SK-N-SH (cell line): ENCODE measurements at regions not wholly inside any gene's neighbourhood (a gene's known extent, or its start where the extent isn't known, plus 50 kb on each side); places are given as distances from the start of the nearest gene placed in this dataset.
"Not testable (repeated sequence)": the region's sequence is repeated elsewhere in the genome, so short reads cannot be mapped to it uniquely, and the experiment has no call there.

Experiments
- EP300 ChIP-seq, 2 experiments: IDR thresholded peaks; 2 replicates each; pipeline versions ENCODE4 v1.4.0 to v1.6.1; 2012; ENCODE audit warnings: borderline replicate concordance in 1 of 2, low read depth in 1 of 2, low read length in 1 of 2
- GABPA ChIP-seq: IDR thresholded peaks from 2 replicates; pipeline ENCODE4 v1.4.0; 2012; ENCODE audit warnings: low read depth, mild to moderate bottlenecking
- GATA2 ChIP-seq: sonication (generic); formaldehyde crosslinking; IDR thresholded peaks from 2 replicates; pipeline ENCODE4 v1.5.0; 2020; ENCODE audit warnings: mild to moderate bottlenecking, missing genetic modification reagents
- JUND ChIP-seq: IDR thresholded peaks from 2 replicates; pipeline ENCODE4 v1.4.0; 2012
- MEF2A ChIP-seq: IDR thresholded peaks from 2 replicates; pipeline ENCODE4 v1.4.0; 2012; ENCODE audit warnings: low read depth, borderline replicate concordance
- NFIC ChIP-seq: IDR thresholded peaks from 2 replicates; pipeline ENCODE4 v1.4.0; 2012; ENCODE audit warnings: borderline replicate concordance
- POLR2AphosphoS5 ChIP-seq: IDR thresholded peaks from 2 replicates; pipeline ENCODE4 v1.6.1; 2012; ENCODE audit warnings: low read depth, low read length
- RCOR1 ChIP-seq: fragments of 150-350 bp; IDR thresholded peaks from 2 replicates; pipeline ENCODE4 v1.6.1; 2017; ENCODE audit warnings: antibody characterized with exemption, low read length
- TAF1 ChIP-seq: IDR thresholded peaks from 2 replicates; pipeline ENCODE4 v1.6.1; 2012; ENCODE audit warnings: low read depth, mild to moderate bottlenecking, low read length, moderate library complexity, borderline replicate concordance
- YY1 ChIP-seq: IDR thresholded peaks from 2 replicates; pipeline ENCODE4 v1.4.0; 2012; ENCODE audit warnings: low read depth, mild to moderate bottlenecking
- TF ChIP-seq, protein P1 (sequence below): fragments of 150-350 bp; IDR thresholded peaks from 2 replicates; pipeline ENCODE4 v1.6.1; 2017; ENCODE audit warnings: antibody characterized with exemption, low read length, low read depth, borderline replicate concordance
- TF ChIP-seq, protein P2 (sequence below): fragments of 200-600 bp; sonication (generic); IDR thresholded peaks from 2 replicates; pipeline ENCODE4 v1.6.1; 2017; ENCODE audit warnings: antibody characterized with exemption, mild to moderate bottlenecking, moderate library complexity
- TF ChIP-seq, protein P3 (sequence below): IDR thresholded peaks from 2 replicates; pipeline ENCODE4 v1.6.1; 2012; ENCODE audit warnings: mild to moderate bottlenecking, low read depth, low read length, moderate library complexity

DNA sequence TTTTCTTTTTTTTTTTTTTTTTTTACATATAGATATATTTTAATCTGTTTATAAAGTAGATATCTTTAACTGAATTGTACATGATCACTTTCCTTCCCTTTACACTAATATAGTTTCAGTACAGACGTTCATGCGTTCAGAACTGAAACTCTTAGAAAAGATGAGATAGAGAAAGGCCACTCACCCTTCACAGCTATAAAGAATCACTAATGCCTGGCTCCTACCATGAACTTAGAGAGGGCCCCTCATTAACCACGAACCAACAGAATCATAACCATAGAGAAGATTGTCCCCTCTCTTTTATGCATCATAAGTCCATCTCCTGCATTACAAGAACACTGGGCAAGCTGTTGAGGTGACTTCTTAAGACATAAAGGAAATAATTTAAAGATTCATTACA, 123.8 kb downstream of the FEM1C start:
- TF ChIP-seq, protein P1, sequence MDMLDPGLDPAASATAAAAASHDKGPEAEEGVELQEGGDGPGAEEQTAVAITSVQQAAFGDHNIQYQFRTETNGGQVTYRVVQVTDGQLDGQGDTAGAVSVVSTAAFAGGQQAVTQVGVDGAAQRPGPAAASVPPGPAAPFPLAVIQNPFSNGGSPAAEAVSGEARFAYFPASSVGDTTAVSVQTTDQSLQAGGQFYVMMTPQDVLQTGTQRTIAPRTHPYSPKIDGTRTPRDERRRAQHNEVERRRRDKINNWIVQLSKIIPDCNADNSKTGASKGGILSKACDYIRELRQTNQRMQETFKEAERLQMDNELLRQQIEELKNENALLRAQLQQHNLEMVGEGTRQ, result not testable (repeated sequence)
- TF ChIP-seq GABPA; NFIC; TAF1; YY1; POLR2AphosphoS5; RCOR1; JUND; MEF2A; GATA2 (CRISPR knock-in tag); EP300 (IDR thresholded peaks at IDR 0.05; ENCODE audit: borderline replicate concordance in 1 of 2, low read depth in 1 of 2, low read length in 1 of 2): not testable (repeated sequence)
- TF ChIP-seq, protein P2, sequence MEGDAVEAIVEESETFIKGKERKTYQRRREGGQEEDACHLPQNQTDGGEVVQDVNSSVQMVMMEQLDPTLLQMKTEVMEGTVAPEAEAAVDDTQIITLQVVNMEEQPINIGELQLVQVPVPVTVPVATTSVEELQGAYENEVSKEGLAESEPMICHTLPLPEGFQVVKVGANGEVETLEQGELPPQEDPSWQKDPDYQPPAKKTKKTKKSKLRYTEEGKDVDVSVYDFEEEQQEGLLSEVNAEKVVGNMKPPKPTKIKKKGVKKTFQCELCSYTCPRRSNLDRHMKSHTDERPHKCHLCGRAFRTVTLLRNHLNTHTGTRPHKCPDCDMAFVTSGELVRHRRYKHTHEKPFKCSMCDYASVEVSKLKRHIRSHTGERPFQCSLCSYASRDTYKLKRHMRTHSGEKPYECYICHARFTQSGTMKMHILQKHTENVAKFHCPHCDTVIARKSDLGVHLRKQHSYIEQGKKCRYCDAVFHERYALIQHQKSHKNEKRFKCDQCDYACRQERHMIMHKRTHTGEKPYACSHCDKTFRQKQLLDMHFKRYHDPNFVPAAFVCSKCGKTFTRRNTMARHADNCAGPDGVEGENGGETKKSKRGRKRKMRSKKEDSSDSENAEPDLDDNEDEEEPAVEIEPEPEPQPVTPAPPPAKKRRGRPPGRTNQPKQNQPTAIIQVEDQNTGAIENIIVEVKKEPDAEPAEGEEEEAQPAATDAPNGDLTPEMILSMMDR, result not testable (repeated sequence)
- TF ChIP-seq, protein P3, sequence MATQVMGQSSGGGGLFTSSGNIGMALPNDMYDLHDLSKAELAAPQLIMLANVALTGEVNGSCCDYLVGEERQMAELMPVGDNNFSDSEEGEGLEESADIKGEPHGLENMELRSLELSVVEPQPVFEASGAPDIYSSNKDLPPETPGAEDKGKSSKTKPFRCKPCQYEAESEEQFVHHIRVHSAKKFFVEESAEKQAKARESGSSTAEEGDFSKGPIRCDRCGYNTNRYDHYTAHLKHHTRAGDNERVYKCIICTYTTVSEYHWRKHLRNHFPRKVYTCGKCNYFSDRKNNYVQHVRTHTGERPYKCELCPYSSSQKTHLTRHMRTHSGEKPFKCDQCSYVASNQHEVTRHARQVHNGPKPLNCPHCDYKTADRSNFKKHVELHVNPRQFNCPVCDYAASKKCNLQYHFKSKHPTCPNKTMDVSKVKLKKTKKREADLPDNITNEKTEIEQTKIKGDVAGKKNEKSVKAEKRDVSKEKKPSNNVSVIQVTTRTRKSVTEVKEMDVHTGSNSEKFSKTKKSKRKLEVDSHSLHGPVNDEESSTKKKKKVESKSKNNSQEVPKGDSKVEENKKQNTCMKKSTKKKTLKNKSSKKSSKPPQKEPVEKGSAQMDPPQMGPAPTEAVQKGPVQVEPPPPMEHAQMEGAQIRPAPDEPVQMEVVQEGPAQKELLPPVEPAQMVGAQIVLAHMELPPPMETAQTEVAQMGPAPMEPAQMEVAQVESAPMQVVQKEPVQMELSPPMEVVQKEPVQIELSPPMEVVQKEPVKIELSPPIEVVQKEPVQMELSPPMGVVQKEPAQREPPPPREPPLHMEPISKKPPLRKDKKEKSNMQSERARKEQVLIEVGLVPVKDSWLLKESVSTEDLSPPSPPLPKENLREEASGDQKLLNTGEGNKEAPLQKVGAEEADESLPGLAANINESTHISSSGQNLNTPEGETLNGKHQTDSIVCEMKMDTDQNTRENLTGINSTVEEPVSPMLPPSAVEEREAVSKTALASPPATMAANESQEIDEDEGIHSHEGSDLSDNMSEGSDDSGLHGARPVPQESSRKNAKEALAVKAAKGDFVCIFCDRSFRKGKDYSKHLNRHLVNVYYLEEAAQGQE, result not testable (repeated sequence)
